K562 (cell line): ENCODE measurements at regions not wholly inside any gene's neighbourhood (a gene's known extent, or its start where the extent isn't known, plus 50 kb on each side); places are given as distances from the start of the nearest gene placed in this dataset.

Experiments used
- ATAC-seq: fragments of 200-7000 bp; cut with Tn5 transposase; 3 replicates; pipeline ENCODE4 v1.9.1; 2020; ENCODE audit warnings: moderate library complexity
- BruUV-seq: library from RNA; stranded (reverse); fragments of 400-500 nt; replicated peaks from 2 replicates; lab custom pipeline; 2021; lab: Mats Ljungman, UMichigan
- CTCF ChIA-PET: fragments of 300-600 bp; formaldehyde crosslinking; extraction: SDS; loops from one replicate; lab custom pipeline; 2021; ENCODE audit warnings: low intra/inter-chr PET ratio; lab: Yijun Ruan, JAX
- POLR2A ChIA-PET: fragments of 300-600, 350-650 bp; sonication (Branson Sonifier 250); formaldehyde crosslinking; extraction: SDS; loops from one replicate; lab custom pipeline; 2021; ENCODE audit warnings: antibody characterized with exemption, inconsistent platforms; lab: Yijun Ruan, JAX
- DNase-seq, 4 experiments: peaks; one replicate each; pipeline versions ENCODE4 v3.0.0 to v3.0.0-alpha.2; 2011 to 2018; ENCODE audit warnings: low spot score in 3 of 4, mixed read lengths in 3 of 4; ENCODE audit errors: extremely low read depth in 1 of 4
- FAIRE-seq: peaks from 2 replicates; lab custom pipeline; 2011; peaks lifted over from hg19 to GRCh38; lab: Jason Lieb, UNC
- H2AFZ ChIP-seq: 2 replicates; pipeline ENCODE4 v1.6.0; 2011; ENCODE audit warnings: low read depth, low read length, control low read depth, inconsistent platforms
- H3K27ac ChIP-seq: fragments of 200-600 bp; 3 replicates; pipeline ENCODE4 v1.8.0; 2011; ENCODE audit warnings: low read depth, mild to moderate bottlenecking, control low read depth, inconsistent platforms, low read length, moderate library complexity, mixed read lengths; ENCODE audit errors: extremely low read depth
- H3K27me3 ChIP-seq, 2 experiments: fragments of 300-600 bp in 1 of 2; 2 replicates in 1 of 2; 3 replicates in 1 of 2; pipeline versions ENCODE4 v1.6.0 to v1.8.0; 2011; ENCODE audit warnings: inconsistent platforms in 2 of 2, low read length in 2 of 2, mild to moderate bottlenecking in 1 of 2, mixed read lengths in 1 of 2, moderate library complexity in 1 of 2; ENCODE audit not compliant: control insufficient read depth in 2 of 2, insufficient read depth in 2 of 2
- H3K36me3 ChIP-seq: fragments of 300-600 bp; 3 replicates; pipeline ENCODE4 v1.8.0; 2011; ENCODE audit warnings: mild to moderate bottlenecking, low read length, inconsistent platforms; ENCODE audit not compliant: control insufficient read depth, insufficient read depth
- H3K4me1 ChIP-seq, 2 experiments: fragments of 200-600 bp in 1 of 2; replicated peaks in 1 of 2; 2 replicates in 1 of 2; 3 replicates in 1 of 2; pipeline versions ENCODE4 v1.5.1 to v1.8.0; 2011; ENCODE audit warnings: inconsistent platforms in 2 of 2, low read length in 2 of 2, mild to moderate bottlenecking in 1 of 2, mixed read lengths in 1 of 2, moderate library complexity in 1 of 2; ENCODE audit not compliant: control insufficient read depth in 2 of 2, insufficient read depth in 2 of 2
- H3K4me2 ChIP-seq: 2 replicates; pipeline ENCODE4 v1.6.1; 2011; ENCODE audit warnings: low read length, control low read depth, inconsistent platforms, mixed read lengths; ENCODE audit not compliant: insufficient read depth
- H3K4me3 ChIP-seq: fragments of 200-600 bp; sonication (generic), shearing (Covaris generic); 2 replicates; pipeline ENCODE4 v1.5.1; 2016; ENCODE audit warnings: control low read depth, inconsistent platforms
- H3K79me2 ChIP-seq: fragments of 200-600 bp; 3 replicates; pipeline ENCODE4 v1.8.0; 2011; ENCODE audit warnings: low read length, inconsistent platforms; ENCODE audit not compliant: control insufficient read depth, insufficient read depth
- H3K9ac ChIP-seq, 2 experiments: 2 replicates each; pipeline versions ENCODE4 v1.6.0 to v1.6.1; 2011; ENCODE audit warnings: low read depth in 2 of 2, low read length in 2 of 2, control low read depth in 1 of 2, inconsistent platforms in 1 of 2, mild to moderate bottlenecking in 1 of 2, mixed read lengths in 1 of 2; ENCODE audit not compliant: insufficient read depth in 1 of 2
- H3K9me1 ChIP-seq: one replicate; pipeline ENCODE4 v1.6.0; 2011; ENCODE audit warnings: inconsistent platforms, mild to moderate bottlenecking, low read length, moderate library complexity; ENCODE audit not compliant: control insufficient read depth, insufficient read depth
- H3K9me3 ChIP-seq: replicated peaks from 2 replicates; pipeline ENCODE4 v1.5.1; 2011; ENCODE audit warnings: low read depth, low read length, inconsistent platforms; ENCODE audit not compliant: control insufficient read depth, insufficient read depth
- H4K20me1 ChIP-seq: replicated peaks from 2 replicates; pipeline ENCODE4 v1.6.1; 2011; ENCODE audit warnings: low read length, inconsistent platforms, mixed read lengths; ENCODE audit not compliant: control insufficient read depth, insufficient read depth
- BRF2 ChIP-seq: IDR thresholded peaks from 3 replicates; pipeline ENCODE4 v1.6.1; 2011; ENCODE audit warnings: borderline replicate concordance, mild to moderate bottlenecking; ENCODE audit not compliant: insufficient read length, insufficient read depth
- CCNT2 ChIP-seq: IDR thresholded peaks from 2 replicates; pipeline ENCODE4 v1.6.1; 2011; ENCODE audit warnings: borderline replicate concordance, low read depth, mild to moderate bottlenecking, moderate library complexity, mixed read lengths, low read length; ENCODE audit not compliant: insufficient read length; ENCODE audit errors: extremely low read depth
- HOXB6 ChIP-seq: fragments of 250-450 bp; sonication (Bioruptor Pico); IDR thresholded peaks from 2 replicates; pipeline ENCODE4 v1.5.1; 2022; ENCODE audit warnings: mild to moderate bottlenecking, borderline replicate concordance
- PML ChIP-seq: IDR thresholded peaks from 2 replicates; pipeline ENCODE4 v1.6.1; 2012; ENCODE audit warnings: low read length, inconsistent platforms
- POLR2G ChIP-seq: fragments of 200-400 bp; formaldehyde crosslinking; IDR thresholded peaks from 2 replicates; pipeline ENCODE4 v1.6.1; 2017; ENCODE audit warnings: low read depth, mild to moderate bottlenecking, antibody characterized with exemption, low read length, moderate library complexity
- TAF7 ChIP-seq: fragments of 450-650 bp; IDR thresholded peaks from 2 replicates; pipeline ENCODE4 v1.6.1; 2016; ENCODE audit warnings: missing genetic modification characterization, missing compliant biosample characterization
- TFAM ChIP-seq: fragments of 250-450 bp; sonication (Bioruptor Pico); conservative IDR thresholded peaks from 2 replicates; pipeline ENCODE4 v1.5.0; 2021; ENCODE audit warnings: mild to moderate bottlenecking, moderate library complexity
- WGBS: fragments of 100-300 bp; shearing (Covaris generic); methylation state at CpG from one replicate; pipeline ENCODE4 v1.1.6; 2016; ENCODE audit warnings: low coverage, mixed read lengths; ENCODE audit not compliant: insufficient coverage; ENCODE audit errors: missing lambda C conversion rate; 5-methylcytosine and 5-hydroxymethylcytosine counted together
- in situ Hi-C: fragments of 300-500 bp; cut with MboI; formaldehyde crosslinking; loops from 4 replicates; pipeline ENCODE4 v1.15.0; 2018; ENCODE audit warnings: inconsistent platforms, mixed read lengths
- intact Hi-C: fragments of 100-400 bp; cut with micrococcal nuclease; formaldehyde crosslinking; loops from 2 replicates; pipeline ENCODE4 v1.14.2; 2022
- TF ChIP-seq, protein P1 (sequence below): IDR thresholded peaks from 2 replicates; pipeline ENCODE4 v1.6.1; 2011; ENCODE audit warnings: borderline replicate concordance, low read depth, mild to moderate bottlenecking, moderate library complexity, low read length; ENCODE audit not compliant: insufficient read depth, poor library complexity, severe bottlenecking
- TF ChIP-seq, protein P2 (sequence below): sonication (generic); formaldehyde crosslinking; IDR thresholded peaks from 2 replicates; pipeline ENCODE4 v1.8.0; 2022; ENCODE audit warnings: mild to moderate bottlenecking, low read depth, missing genetic modification reagents

DNA sequence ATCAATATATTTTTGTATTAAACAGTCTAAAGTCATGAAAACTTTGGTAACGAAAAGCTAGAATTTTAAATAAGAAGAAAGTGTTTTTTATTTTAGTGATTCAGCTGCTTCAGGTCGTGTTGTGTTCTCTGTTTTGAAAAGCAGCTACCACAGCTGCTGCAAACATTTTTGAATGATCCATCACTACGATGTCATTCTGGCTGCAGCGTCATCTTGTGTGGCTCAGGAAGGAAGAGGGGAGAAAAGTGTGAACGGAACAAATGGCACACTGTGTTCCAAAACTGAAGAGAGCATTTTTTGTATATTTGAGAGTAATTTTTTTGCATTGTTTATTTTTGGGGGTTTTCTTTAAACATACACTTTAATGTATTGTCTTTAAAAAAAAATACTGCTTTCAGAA is 323.0 kb upstream of the ADGRL2 start:
- no peak overlapping the region for H3K9ac ChIP-seq
- ChIA-PET CTCF (no interaction called here), POLR2A (no interaction called here)
- no peaks in the 10 kb centered on the region for H3K27me3 ChIP-seq
- DNase-seq (no peak), ATAC-seq (no peak), FAIRE-seq (no peak)
- no peaks in the 10 kb centered on the region for H3K9me3 ChIP-seq
- no peak overlapping the region for H2AFZ ChIP-seq
- TF ChIP-seq TFAM (CRISPR knock-in tag) (no peak), HOXB6 (CRISPR knock-in tag) (no peak)
- H3K4me3 ChIP-seq: no peak overlapping the region
- H3K4me2 ChIP-seq: no peak overlapping the region
- H3K9me1 ChIP-seq: no peaks in the 10 kb centered on the region
- no peaks in the 10 kb centered on the region for H4K20me1 ChIP-seq
- 0% methylated on average over 5 of the region's 5 CpGs for WGBS
- in situ Hi-C loops (no loop called here), intact Hi-C loops (no loop called here)
- no peak overlapping the region for H3K27ac ChIP-seq
- H3K4me1 ChIP-seq: no peaks in the 10 kb centered on the region
- H3K79me2 ChIP-seq: no peaks in the 10 kb centered on the region
- BruUV-seq: no TSS peak
- no peaks in the 10 kb centered on the region for H3K36me3 ChIP-seq

GRCh38 chr1:81472387-81472786 is 328.3 kb upstream of the ADGRL2 start:
- ChIA-PET POLR2A (no interaction called here), CTCF (no interaction called here)
- BruUV-seq: no TSS peak
- 0% methylated on average over 6 of the region's 6 CpGs for WGBS
- Histone ChIP-seq H3K27ac (no peak overlapping the region), H3K9me1 (no peaks in the 10 kb centered on the region), H3K9me3 (no peaks in the 10 kb centered on the region), H3K36me3 (no peaks in the 10 kb centered on the region), H3K9ac (no peak overlapping the region), H3K27me3 (no peaks in the 10 kb centered on the region), H4K20me1 (no peaks in the 10 kb centered on the region), H3K4me2 (no peak overlapping the region), H3K4me3 (no peak overlapping the region), H3K4me1 (no peaks in the 10 kb centered on the region), H3K79me2 (no peaks in the 10 kb centered on the region), H2AFZ (no peak overlapping the region)
- DNase-seq (no peak), FAIRE-seq (no peak), ATAC-seq (no peak)
- intact Hi-C loops (no loop called here), in situ Hi-C loops (no loop called here)
- no peak for TF ChIP-seq PML
- no peak for TF ChIP-seq BRF2
- TF ChIP-seq POLR2G: no peak
- TF ChIP-seq, protein P1, sequence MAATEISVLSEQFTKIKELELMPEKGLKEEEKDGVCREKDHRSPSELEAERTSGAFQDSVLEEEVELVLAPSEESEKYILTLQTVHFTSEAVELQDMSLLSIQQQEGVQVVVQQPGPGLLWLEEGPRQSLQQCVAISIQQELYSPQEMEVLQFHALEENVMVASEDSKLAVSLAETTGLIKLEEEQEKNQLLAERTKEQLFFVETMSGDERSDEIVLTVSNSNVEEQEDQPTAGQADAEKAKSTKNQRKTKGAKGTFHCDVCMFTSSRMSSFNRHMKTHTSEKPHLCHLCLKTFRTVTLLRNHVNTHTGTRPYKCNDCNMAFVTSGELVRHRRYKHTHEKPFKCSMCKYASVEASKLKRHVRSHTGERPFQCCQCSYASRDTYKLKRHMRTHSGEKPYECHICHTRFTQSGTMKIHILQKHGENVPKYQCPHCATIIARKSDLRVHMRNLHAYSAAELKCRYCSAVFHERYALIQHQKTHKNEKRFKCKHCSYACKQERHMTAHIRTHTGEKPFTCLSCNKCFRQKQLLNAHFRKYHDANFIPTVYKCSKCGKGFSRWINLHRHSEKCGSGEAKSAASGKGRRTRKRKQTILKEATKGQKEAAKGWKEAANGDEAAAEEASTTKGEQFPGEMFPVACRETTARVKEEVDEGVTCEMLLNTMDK: no peak
- TF ChIP-seq CCNT2: no peak
- TF ChIP-seq, protein P2, sequence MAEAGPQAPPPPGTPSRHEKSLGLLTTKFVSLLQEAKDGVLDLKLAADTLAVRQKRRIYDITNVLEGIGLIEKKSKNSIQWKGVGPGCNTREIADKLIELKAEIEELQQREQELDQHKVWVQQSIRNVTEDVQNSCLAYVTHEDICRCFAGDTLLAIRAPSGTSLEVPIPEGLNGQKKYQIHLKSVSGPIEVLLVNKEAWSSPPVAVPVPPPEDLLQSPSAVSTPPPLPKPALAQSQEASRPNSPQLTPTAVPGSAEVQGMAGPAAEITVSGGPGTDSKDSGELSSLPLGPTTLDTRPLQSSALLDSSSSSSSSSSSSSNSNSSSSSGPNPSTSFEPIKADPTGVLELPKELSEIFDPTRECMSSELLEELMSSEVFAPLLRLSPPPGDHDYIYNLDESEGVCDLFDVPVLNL: no peak
- no peak for TF ChIP-seq TAF7 (tag)
